B cell (primary cell): ENCODE measurements at regions not wholly inside any gene's neighbourhood (a gene's known extent, or its start where the extent isn't known, plus 50 kb on each side); places are given as distances from the start of the nearest gene placed in this dataset.

Experiments used
- CTCF ChIP-seq: fragments of 200-600 bp; IDR thresholded peaks from one replicate; pipeline ENCODE4 v1.8.0; 2022; ENCODE audit warnings: antibody characterized with exemption, mild to moderate bottlenecking
- EZH2 ChIP-seq: IDR thresholded peaks from 2 replicates; pipeline ENCODE4 v1.6.1; 2012; ENCODE audit warnings: borderline replicate concordance, low read depth, mild to moderate bottlenecking, moderate library complexity, low read length; ENCODE audit not compliant: insufficient read depth, poor library complexity, severe bottlenecking

GRCh38 chr14:71284048-71284447, 376.8 kb downstream of the PCNX1 start:
- no peak for TF ChIP-seq CTCF
- TF ChIP-seq EZH2 = no peak
